Nephron progenitor cell (in vitro differentiated cells): ENCODE measurements at regions not wholly inside any gene's neighbourhood (a gene's known extent, or its start where the extent isn't known, plus 50 kb on each side); places are given as distances from the start of the nearest gene placed in this dataset.

Source experiments
- DNase-seq: peaks from one replicate; pipeline ENCODE4 v3.0.0; 2021
- H3K27ac Mint-ChIP-seq: 2 replicates; pipeline ENCODE4 v1.8.0; 2021; ENCODE audit warnings: mild to moderate bottlenecking, moderate library complexity, mixed read lengths
- H3K27me3 Mint-ChIP-seq: 2 replicates; pipeline ENCODE4 v1.8.0; 2021; ENCODE audit warnings: mild to moderate bottlenecking, low read depth, mixed read lengths; ENCODE audit not compliant: poor library complexity
- H3K36me3 Mint-ChIP-seq: 2 replicates; pipeline ENCODE4 v1.8.0; 2021; ENCODE audit warnings: low read depth, mixed read lengths
- H3K4me1 Mint-ChIP-seq: 2 replicates; pipeline ENCODE4 v1.8.0; 2021; ENCODE audit warnings: mixed read lengths
- H3K4me3 Mint-ChIP-seq: 2 replicates; pipeline ENCODE4 v1.8.0; 2021; ENCODE audit warnings: mild to moderate bottlenecking, moderate library complexity, mixed read lengths
- H3K9me3 Mint-ChIP-seq: 2 replicates; pipeline ENCODE4 v1.8.0; 2021; ENCODE audit warnings: mild to moderate bottlenecking, moderate library complexity, mixed read lengths
- CTCF ChIP-seq: fragments of 200-600 bp; sonication (generic); IDR thresholded peaks from 2 replicates; pipeline ENCODE4 v1.5.0; 2021; ENCODE audit warnings: antibody characterized with exemption

DNA sequence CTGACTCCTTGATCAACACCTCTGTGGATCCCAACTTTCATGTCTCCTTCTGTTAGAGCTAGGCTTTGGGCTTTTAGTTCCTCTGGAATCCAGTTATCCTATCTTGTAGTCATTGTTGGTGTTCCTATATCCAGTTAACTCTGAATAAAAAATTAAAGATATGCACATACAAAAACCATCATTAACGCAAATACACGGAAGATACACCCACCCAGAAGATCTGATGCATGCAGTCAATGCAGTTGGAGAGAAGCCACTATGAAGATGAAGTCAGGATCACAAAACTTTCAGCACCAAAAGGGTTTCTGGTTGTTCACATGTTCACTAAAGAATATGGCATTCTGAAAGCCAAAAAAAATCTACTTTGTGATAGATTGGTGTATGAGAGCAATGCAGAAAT, 123.6 kb upstream of the LHX8 start:
- H3K4me3 Mint-ChIP-seq = no peak overlapping the region
- no peaks in the 10 kb centered on the region for H3K9me3 Mint-ChIP-seq
- no peaks in the 10 kb centered on the region for H3K27me3 Mint-ChIP-seq
- H3K36me3 Mint-ChIP-seq = no peaks in the 10 kb centered on the region
- H3K4me1 Mint-ChIP-seq = no peaks in the 10 kb centered on the region
- no peak overlapping the region for H3K27ac Mint-ChIP-seq
- TF ChIP-seq CTCF = no peak
- DNase-seq = no peak

DNA sequence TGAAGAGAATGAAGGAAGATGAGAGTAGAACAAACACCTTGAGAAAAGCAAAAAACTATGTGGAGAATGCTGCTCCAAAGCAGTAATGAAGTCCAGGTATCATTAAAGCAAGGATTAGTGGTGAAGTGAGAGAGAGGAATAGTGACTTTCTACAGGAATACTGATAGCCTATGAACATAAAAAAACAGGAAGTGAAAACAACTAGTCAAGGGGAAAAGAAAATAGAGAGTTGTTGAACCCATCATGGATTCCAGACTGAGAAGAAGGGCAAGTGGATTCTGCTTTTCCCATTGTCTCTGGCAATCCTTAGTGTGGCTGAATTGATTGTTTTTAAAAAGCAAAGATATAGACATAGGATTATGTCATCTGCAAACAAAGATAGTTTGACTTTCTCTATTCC, 119.9 kb upstream of the LHX8 start:
- Mint-ChIP-seq H3K4me1 (no peaks in the 10 kb centered on the region), H3K27me3 (peaks cover 2% of the 10 kb centered on the region), H3K27ac (no peak overlapping the region), H3K4me3 (no peak overlapping the region), H3K36me3 (no peaks in the 10 kb centered on the region), H3K9me3 (no peaks in the 10 kb centered on the region)
- no peak for TF ChIP-seq CTCF
- no peak for DNase-seq

- no peaks in the 10 kb centered on the region for H3K9me3 Mint-ChIP-seq
- H3K4me3 Mint-ChIP-seq = no peak overlapping the region
- no peaks in the 10 kb centered on the region for H3K4me1 Mint-ChIP-seq
- H3K27ac Mint-ChIP-seq = no peak overlapping the region
- no peaks in the 10 kb centered on the region for H3K27me3 Mint-ChIP-seq
- no peaks in the 10 kb centered on the region for H3K36me3 Mint-ChIP-seq
- no peak for DNase-seq
- no peak for TF ChIP-seq CTCF
These were observed 111.2 kb upstream of the LHX8 start for GRCh38 chr1:75023005-75023404.

DNA sequence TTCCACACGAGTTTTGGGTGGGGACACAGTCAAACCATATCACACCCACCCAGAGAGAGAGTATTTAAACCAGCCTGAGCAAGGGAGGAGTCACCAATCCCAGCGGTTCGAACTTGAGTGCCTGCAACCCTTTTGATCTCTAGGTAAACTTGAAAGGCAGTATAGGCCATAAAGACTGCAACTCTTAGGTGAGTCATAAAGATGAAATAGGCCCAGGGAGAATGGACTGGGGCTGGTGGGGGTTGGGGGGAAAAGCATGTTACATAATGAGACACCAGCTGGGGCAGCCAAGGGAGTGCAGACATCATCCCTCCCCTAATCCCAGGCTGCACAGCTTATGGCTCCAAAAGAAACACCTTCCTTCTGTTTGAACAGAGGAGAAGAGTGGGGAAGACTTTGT, 99.8 kb upstream of the LHX8 start:
- H3K36me3 Mint-ChIP-seq = no peaks in the 10 kb centered on the region
- H3K9me3 Mint-ChIP-seq = peaks cover 31% of the 10 kb centered on the region
- TF ChIP-seq CTCF = no peak
- no peak overlapping the region for H3K4me3 Mint-ChIP-seq
- H3K27me3 Mint-ChIP-seq = no peaks in the 10 kb centered on the region
- no peak overlapping the region for H3K27ac Mint-ChIP-seq
- no peak for DNase-seq
- no peaks in the 10 kb centered on the region for H3K4me1 Mint-ChIP-seq

GRCh38 chr1:75035536-75035935, 98.7 kb upstream of the LHX8 start:
- Mint-ChIP-seq H3K27ac (no peak overlapping the region), H3K36me3 (no peaks in the 10 kb centered on the region), H3K27me3 (no peaks in the 10 kb centered on the region), H3K9me3 (peaks cover 38% of the 10 kb centered on the region), H3K4me1 (no peaks in the 10 kb centered on the region), H3K4me3 (no peak overlapping the region)
- no peak for DNase-seq
- TF ChIP-seq CTCF = no peak

DNA sequence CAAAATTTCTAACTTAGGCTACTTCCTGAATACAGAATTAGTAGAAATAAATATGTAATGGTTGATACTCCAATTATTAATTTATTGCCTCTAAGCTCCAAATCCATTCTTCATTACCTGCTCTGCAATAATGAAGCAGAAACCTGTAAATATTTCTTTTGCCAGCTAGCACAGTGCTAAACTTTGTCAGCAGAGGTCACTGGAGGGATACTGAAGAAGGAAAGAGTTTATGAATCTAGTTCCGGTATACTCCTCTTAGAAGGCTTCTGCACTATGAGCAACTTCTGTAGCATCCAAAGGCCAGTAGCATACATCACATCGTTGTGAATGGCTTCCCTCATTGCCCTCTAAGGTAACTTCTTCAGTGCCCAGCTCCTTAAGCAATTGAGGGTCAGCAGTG, 81.0 kb upstream of the LHX8 start:
- peaks cover 4% of the 10 kb centered on the region for H3K9me3 Mint-ChIP-seq
- no peaks in the 10 kb centered on the region for H3K36me3 Mint-ChIP-seq
- H3K27ac Mint-ChIP-seq = no peak overlapping the region
- H3K4me3 Mint-ChIP-seq = no peak overlapping the region
- H3K4me1 Mint-ChIP-seq = no peaks in the 10 kb centered on the region
- TF ChIP-seq CTCF = no peak
- no peaks in the 10 kb centered on the region for H3K27me3 Mint-ChIP-seq
- DNase-seq = no peak
